H1 (cell line): ENCODE measurements at regions not wholly inside any gene's neighbourhood (a gene's known extent, or its start where the extent isn't known, plus 50 kb on each side); places are given as distances from the start of the nearest gene placed in this dataset.
A peak's percentile ranks its signal among the peaks of the same experiment; 100 is the strongest.

Experiments used
- CTCF ChIA-PET: fragments of 300-600 bp; sonication (Branson Sonifier 250); formaldehyde crosslinking; loops from one replicate; lab custom pipeline; 2021; ENCODE audit not compliant: partially characterized antibody; lab: Charles Lee
- POLR2A ChIA-PET: fragments of 300-600 bp; sonication (Branson Sonifier 250); formaldehyde crosslinking; loops from one replicate; lab custom pipeline; 2021; ENCODE audit warnings: inconsistent platforms; ENCODE audit not compliant: partially characterized antibody; lab: Charles Lee
- DNase-seq, 2 experiments: peaks; one replicate each; pipeline versions ENCODE4 v3.0.0 to v3.0.0-alpha.2; 2010 to 2022; ENCODE audit warnings: low spot score in 2 of 2, low read depth in 1 of 2, mixed read lengths in 1 of 2
- FAIRE-seq: peaks from 2 replicates; lab custom pipeline; 2011; peaks lifted over from hg19 to GRCh38; lab: Jason Lieb, UNC
- H2AFZ ChIP-seq: 2 replicates; pipeline ENCODE4 v1.8.1; 2012; ENCODE audit warnings: low read length, inconsistent platforms
- H2AK5ac ChIP-seq: 2 replicates; pipeline ENCODE4 v1.6.1; 2013; ENCODE audit warnings: low read depth, low read length
- H2BK120ac ChIP-seq: replicated peaks from 2 replicates; pipeline ENCODE3; 2013; ENCODE audit warnings: low read depth, low read length, inconsistent platforms
- H2BK12ac ChIP-seq: 2 replicates; pipeline ENCODE4 v1.6.1; 2013; ENCODE audit warnings: low read depth, low read length
- H2BK15ac ChIP-seq: 2 replicates; pipeline ENCODE4 v1.6.1; 2013; ENCODE audit warnings: low read length
- H2BK20ac ChIP-seq: 2 replicates; pipeline ENCODE4 v1.6.1; 2013; ENCODE audit warnings: low read length
- H2BK5ac ChIP-seq: 2 replicates; pipeline ENCODE4 v1.6.1; 2013; ENCODE audit warnings: low read depth, low read length
- H3K14ac ChIP-seq: 2 replicates; pipeline ENCODE4 v1.6.1; 2013; ENCODE audit warnings: inconsistent platforms; ENCODE audit not compliant: insufficient read length
- H3K18ac ChIP-seq: 2 replicates; pipeline ENCODE4 v1.6.1; 2013; ENCODE audit warnings: low read length; ENCODE audit errors: extremely low read depth
- H3K23ac ChIP-seq: 2 replicates; pipeline ENCODE4 v1.6.1; 2013; ENCODE audit warnings: inconsistent platforms; ENCODE audit not compliant: insufficient read length
- H3K23me2 ChIP-seq: 2 replicates; pipeline ENCODE4 v1.6.1; 2013; ENCODE audit warnings: low read depth, low read length
- H3K27ac ChIP-seq: 2 replicates; pipeline ENCODE4 v1.6.1; 2011; ENCODE audit warnings: low read depth, low read length, inconsistent platforms
- H3K27me3 ChIP-seq, 4 experiments: replicated peaks in 1 of 4; 1 replicate in 1 of 4; 2 replicates in 3 of 4; pipeline versions ENCODE4 v1.6.1 to v1.8.1; 2011 to 2013; ENCODE audit warnings: low read length in 3 of 4, mild to moderate bottlenecking in 3 of 4, inconsistent platforms in 2 of 4, mixed read lengths in 2 of 4, moderate library complexity in 1 of 4; ENCODE audit not compliant: control insufficient read depth in 3 of 4, insufficient read depth in 3 of 4; ENCODE audit errors: extremely low read depth in 1 of 4
- H3K36me3 ChIP-seq, 4 experiments: 2 replicates each; pipeline versions ENCODE4 v1.6.1 to v1.8.1; 2011 to 2013; ENCODE audit warnings: mild to moderate bottlenecking in 4 of 4, low read length in 3 of 4, moderate library complexity in 2 of 4, control low read depth in 1 of 4, inconsistent platforms in 1 of 4; ENCODE audit not compliant: insufficient read depth in 4 of 4, control insufficient read depth in 2 of 4
- H3K4ac ChIP-seq: replicated peaks from 2 replicates; pipeline ENCODE3; 2013; ENCODE audit warnings: low read length, low read depth, mixed read lengths, inconsistent platforms; ENCODE audit not compliant: insufficient read length
- H3K4me1 ChIP-seq, 4 experiments: replicated peaks in 1 of 4; 1 replicate in 1 of 4; 2 replicates in 3 of 4; pipeline versions ENCODE4 v1.6.1 to v1.8.1; 2011 to 2013; ENCODE audit warnings: low read length in 3 of 4, inconsistent platforms in 2 of 4, mixed read lengths in 1 of 4; ENCODE audit not compliant: insufficient read depth in 4 of 4, control insufficient read depth in 3 of 4
- H3K4me2 ChIP-seq, 2 experiments: 2 replicates each; pipeline versions ENCODE4 v1.6.1 to v1.8.1; 2011 to 2013; ENCODE audit warnings: low read depth in 2 of 2, low read length in 2 of 2, control low read depth in 1 of 2, inconsistent platforms in 1 of 2, mild to moderate bottlenecking in 1 of 2; ENCODE audit not compliant: insufficient read depth in 1 of 2
- H3K4me3 ChIP-seq, 4 experiments: fragments of 200-600, 300-600 bp in 1 of 4; sonication (generic), shearing (Covaris generic), sonication (Bioruptor Twin) in 1 of 4; 2 replicates each; pipeline versions ENCODE4 v1.5.1 to v1.8.1; 2011 to 2016; ENCODE audit warnings: low read length in 4 of 4, low read depth in 3 of 4, control low read depth in 2 of 4, inconsistent platforms in 2 of 4, mild to moderate bottlenecking in 2 of 4, mixed read lengths in 1 of 4, moderate library complexity in 1 of 4; ENCODE audit not compliant: insufficient read depth in 2 of 4; ENCODE audit errors: extremely low read depth in 1 of 4
- H3K56ac ChIP-seq: replicated peaks from 2 replicates; pipeline ENCODE3; 2013; ENCODE audit warnings: low read depth, mild to moderate bottlenecking, mixed read lengths, low read length, inconsistent platforms; ENCODE audit not compliant: insufficient read length
- H3K79me1 ChIP-seq: 2 replicates; pipeline ENCODE4 v1.6.1; 2013; ENCODE audit warnings: low read depth, low read length, control low read depth
- H3K79me2 ChIP-seq, 2 experiments: 2 replicates each; pipeline versions ENCODE4 v1.6.1 to v1.8.1; 2012 to 2013; ENCODE audit warnings: low read length in 2 of 2, mild to moderate bottlenecking in 2 of 2, inconsistent platforms in 1 of 2; ENCODE audit not compliant: insufficient read depth in 2 of 2, control insufficient read depth in 1 of 2
- H3K9ac ChIP-seq, 4 experiments: replicated peaks in 1 of 4; 1 replicate in 1 of 4; 2 replicates in 3 of 4; pipeline versions ENCODE4 v1.6.1 to v1.8.1; 2011 to 2013; ENCODE audit warnings: low read depth in 3 of 4, low read length in 3 of 4, control low read depth in 2 of 4, mild to moderate bottlenecking in 2 of 4, moderate library complexity in 2 of 4, inconsistent platforms in 1 of 4; ENCODE audit errors: extremely low read depth in 1 of 4
- H3K9me3 ChIP-seq, 2 experiments: 2 replicates each; pipeline versions ENCODE4 v1.6.1 to v1.8.1; 2012 to 2013; ENCODE audit warnings: mild to moderate bottlenecking in 2 of 2, moderate library complexity in 2 of 2, control low read depth in 1 of 2, inconsistent platforms in 1 of 2, low read depth in 1 of 2, low read length in 1 of 2, mixed read lengths in 1 of 2; ENCODE audit not compliant: insufficient read depth in 2 of 2
- H4K20me1 ChIP-seq, 2 experiments: replicated peaks in 1 of 2; 2 replicates each; pipeline versions ENCODE3 to v1.8.1; 2011 to 2013; ENCODE audit warnings: inconsistent platforms in 2 of 2, low read length in 2 of 2, mild to moderate bottlenecking in 1 of 2; ENCODE audit not compliant: insufficient read depth in 2 of 2, control insufficient read depth in 1 of 2
- H4K5ac ChIP-seq: 2 replicates; pipeline ENCODE4 v1.6.1; 2013; ENCODE audit warnings: low read length, low read depth, mixed read lengths, inconsistent platforms; ENCODE audit not compliant: insufficient read length
- H4K8ac ChIP-seq: 2 replicates; pipeline ENCODE4 v1.8.0; 2013; ENCODE audit warnings: mild to moderate bottlenecking, moderate library complexity, low read length, inconsistent platforms; ENCODE audit not compliant: insufficient read depth; ENCODE audit errors: extremely low read depth
- H4K91ac ChIP-seq: replicated peaks from 2 replicates; pipeline ENCODE3; 2013; ENCODE audit warnings: low read length, mixed read lengths, inconsistent platforms; ENCODE audit not compliant: insufficient read length
- CBX5 ChIP-seq: fragments of 300-800, 300-1000 bp; sonication (generic); IDR thresholded peaks from 2 replicates; pipeline ENCODE4 v1.7.1; 2016; ENCODE audit warnings: antibody characterized with exemption, low read length, low read depth
- CBX8 ChIP-seq: fragments of 300-800, 300-1000 bp; sonication (generic); IDR thresholded peaks from 2 replicates; pipeline ENCODE4 v1.7.1; 2016; ENCODE audit warnings: low read depth, low read length, borderline replicate concordance
- CHD2 ChIP-seq: IDR thresholded peaks from 2 replicates; pipeline ENCODE4 v1.6.1; 2012; ENCODE audit warnings: low read length, improper control_type of control experiment
- EP300 ChIP-seq, 2 experiments: IDR thresholded peaks; 1 replicate in 1 of 2; 2 replicates in 1 of 2; pipeline ENCODE4 v1.6.1; 2011 to 2012; ENCODE audit warnings: low read depth in 2 of 2, low read length in 2 of 2, mild to moderate bottlenecking in 2 of 2, borderline replicate concordance in 1 of 2, inconsistent platforms in 1 of 2, moderate library complexity in 1 of 2
- FOSL1 ChIP-seq: IDR thresholded peaks from 2 replicates; pipeline ENCODE4 v1.6.1; 2011; ENCODE audit warnings: mild to moderate bottlenecking, low read depth, low read length, moderate library complexity; ENCODE audit not compliant: insufficient read depth
- MAFK ChIP-seq: IDR thresholded peaks from 2 replicates; pipeline ENCODE4 v1.6.1; 2012; ENCODE audit warnings: low read depth, mild to moderate bottlenecking, improper control_type of control experiment, low read length
- POLR2A ChIP-seq, 2 experiments: IDR thresholded peaks; 1 replicate in 1 of 2; 2 replicates in 1 of 2; pipeline ENCODE4 v1.6.1; 2011; ENCODE audit warnings: low read depth in 2 of 2, low read length in 2 of 2, mild to moderate bottlenecking in 2 of 2; ENCODE audit errors: control extremely low read depth in 1 of 2
- SIRT6 ChIP-seq: IDR thresholded peaks from one replicate; pipeline ENCODE4 v1.7.1; 2012; ENCODE audit warnings: low read length, inconsistent platforms
- SIX5 ChIP-seq: IDR thresholded peaks from 2 replicates; pipeline ENCODE4 v1.6.1; 2011; ENCODE audit warnings: mild to moderate bottlenecking, low read depth, low read length
- SP1 ChIP-seq: IDR thresholded peaks from 2 replicates; pipeline ENCODE4 v1.6.1; 2011; ENCODE audit warnings: low read depth, low read length
- SP2 ChIP-seq: IDR thresholded peaks from 2 replicates; pipeline ENCODE4 v1.6.1; 2012; ENCODE audit warnings: mild to moderate bottlenecking, low read length, inconsistent platforms
- SRF ChIP-seq: IDR thresholded peaks from 2 replicates; pipeline ENCODE4 v1.6.1; 2011; ENCODE audit warnings: mild to moderate bottlenecking, low read depth, low read length, moderate library complexity
- TEAD4 ChIP-seq: IDR thresholded peaks from 2 replicates; pipeline ENCODE4 v1.6.1; 2012; ENCODE audit warnings: low read depth, low read length, inconsistent platforms, mixed read lengths
- WGBS, 2 experiments: shearing (Covaris generic) in 1 of 2; methylation state at CpG; one replicate each; pipeline versions ENCODE4 v1.1.6 to v1.1.7; 2013 to 2015; ENCODE audit warnings: low lambda C conversion rate in 2 of 2, mixed read lengths in 2 of 2, inconsistent platforms in 1 of 2, low coverage in 1 of 2, missing lambda C conversion rate in 1 of 2; ENCODE audit not compliant: insufficient replicate concordance in 2 of 2, insufficient coverage in 1 of 2, insufficient read length in 1 of 2; ENCODE audit errors: extremely low coverage in 1 of 2, missing lambda C conversion rate in 1 of 2; 5-methylcytosine and 5-hydroxymethylcytosine counted together

DNA sequence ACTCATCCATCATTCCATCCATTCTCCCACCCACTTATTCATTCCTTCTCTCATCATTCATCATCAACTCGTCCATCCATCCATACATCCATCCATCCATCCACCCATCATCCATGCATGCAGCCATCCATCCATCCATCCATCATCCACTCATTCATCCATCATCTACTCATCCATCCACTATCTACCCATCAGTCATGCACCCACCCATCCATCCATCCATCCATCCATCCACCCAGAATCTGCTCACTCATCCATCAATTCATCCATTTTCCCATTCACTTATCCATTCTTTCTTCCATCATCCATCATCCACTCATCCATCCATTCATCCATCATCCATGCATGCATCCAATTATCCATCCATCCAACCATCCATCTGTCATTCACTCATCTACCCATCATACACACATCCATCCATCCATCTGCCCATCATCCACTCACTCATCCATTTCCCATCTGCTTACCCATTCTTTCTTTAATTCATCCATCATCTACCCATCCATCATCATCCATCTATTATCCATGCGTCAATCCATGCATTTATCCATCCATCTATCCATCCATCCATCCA is 107.1 kb upstream of the WSCD2 start:
- no peak for DNase-seq
- H2BK120ac ChIP-seq: no peak overlapping the region
- TF ChIP-seq CHD2 (no peak), SRF (no peak), MAFK (no peak), SIRT6 (no peak), EP300 (IDR thresholded peaks at IDR 0.05; ENCODE audit: borderline replicate concordance in 1 of 2, low read depth in 2 of 2, low read length in 2 of 2) (no peak), SP2 (no peak), SIX5 (no peak), FOSL1 (no peak), POLR2A (IDR thresholded peaks at IDR 0.05; ENCODE audit: control extremely low read depth in 1 of 2, low read depth in 2 of 2, low read length in 2 of 2) (no peak), CBX8 (no peak), TEAD4 (no peak), CBX5 (no peak), SP1 (no peak)

More for the DNA sequence above, 107.1 kb upstream of the WSCD2 start:
- H3K36me3 ChIP-seq: no peaks in the 10 kb centered on the region
- ChIA-PET CTCF (interaction anchor here (1.4 kb wide), 1 partner anchor 32 kb away, joined by 5 read pairs; no protein-coding TSS in a partner anchor), POLR2A (no interaction called here)
- 84 to 100% methylated on average over 2 of the region's 2 CpGs for WGBS, 2 experiments
- no peak overlapping the region for H3K4me2 ChIP-seq
- H4K5ac ChIP-seq: no peak overlapping the region
- no peak overlapping the region for H2BK15ac ChIP-seq
- H4K91ac ChIP-seq: no peak overlapping the region
- no peak overlapping the region for H3K9ac ChIP-seq
- H3K4me1 ChIP-seq: no peaks in the 10 kb centered on the region
- no peak overlapping the region for H3K23ac ChIP-seq
- H4K8ac ChIP-seq: no peak overlapping the region
- no peak overlapping the region for H3K14ac ChIP-seq
- FAIRE-seq: no peak
- no peak overlapping the region for H2BK5ac ChIP-seq
- H3K9me3 ChIP-seq: no peaks in the 10 kb centered on the region
- H2BK20ac ChIP-seq: no peak overlapping the region
- H4K20me1 ChIP-seq: peaks cover 0 to 3% of the 10 kb centered on the region in 2 experiments
- no peak overlapping the region for H3K4ac ChIP-seq
- no peak overlapping the region for H3K27ac ChIP-seq
- H3K79me1 ChIP-seq: no peaks in the 10 kb centered on the region
- no peak overlapping the region for H3K4me3 ChIP-seq
- H3K23me2 ChIP-seq: peaks cover 7% of the 10 kb centered on the region; the same call in 1 of the 2 replicates
- no peaks in the 10 kb centered on the region for H3K79me2 ChIP-seq
- H2AK5ac ChIP-seq: no peak overlapping the region
- no peaks in the 10 kb centered on the region for H3K27me3 ChIP-seq
- H3K18ac ChIP-seq: no peak overlapping the region
- peak overlapping the region; percentile 74 for H3K56ac ChIP-seq
- H2AFZ ChIP-seq: no peak overlapping the region
- no peak overlapping the region for H2BK12ac ChIP-seq
